Hepatocyte (in vitro differentiated cells): ENCODE measurements at regions not wholly inside any gene's neighbourhood (a gene's known extent, or its start where the extent isn't known, plus 50 kb on each side); places are given as distances from the start of the nearest gene placed in this dataset.

Experiments used
- EZH2 ChIP-seq: fragments of 200-600 bp; sonication (generic); IDR thresholded peaks from 2 replicates; pipeline ENCODE4 v1.6.1; 2016; ENCODE audit warnings: antibody characterized with exemption, mild to moderate bottlenecking, borderline replicate concordance
- EZH2phosphoT487 ChIP-seq: fragments of 200-600 bp; sonication (generic); IDR thresholded peaks from one replicate; pipeline ENCODE4 v1.6.1; 2018; ENCODE audit warnings: antibody characterized with exemption, mild to moderate bottlenecking, low read depth, moderate library complexity; ENCODE audit not compliant: unreplicated experiment, severe bottlenecking
- TF ChIP-seq, protein P1 (sequence below): fragments of 200-600 bp; sonication (generic); IDR thresholded peaks from 2 replicates; pipeline ENCODE4 v1.5.1; 2016; ENCODE audit warnings: antibody characterized with exemption, mild to moderate bottlenecking; ENCODE audit not compliant: poor library complexity

- TF ChIP-seq, protein P1, sequence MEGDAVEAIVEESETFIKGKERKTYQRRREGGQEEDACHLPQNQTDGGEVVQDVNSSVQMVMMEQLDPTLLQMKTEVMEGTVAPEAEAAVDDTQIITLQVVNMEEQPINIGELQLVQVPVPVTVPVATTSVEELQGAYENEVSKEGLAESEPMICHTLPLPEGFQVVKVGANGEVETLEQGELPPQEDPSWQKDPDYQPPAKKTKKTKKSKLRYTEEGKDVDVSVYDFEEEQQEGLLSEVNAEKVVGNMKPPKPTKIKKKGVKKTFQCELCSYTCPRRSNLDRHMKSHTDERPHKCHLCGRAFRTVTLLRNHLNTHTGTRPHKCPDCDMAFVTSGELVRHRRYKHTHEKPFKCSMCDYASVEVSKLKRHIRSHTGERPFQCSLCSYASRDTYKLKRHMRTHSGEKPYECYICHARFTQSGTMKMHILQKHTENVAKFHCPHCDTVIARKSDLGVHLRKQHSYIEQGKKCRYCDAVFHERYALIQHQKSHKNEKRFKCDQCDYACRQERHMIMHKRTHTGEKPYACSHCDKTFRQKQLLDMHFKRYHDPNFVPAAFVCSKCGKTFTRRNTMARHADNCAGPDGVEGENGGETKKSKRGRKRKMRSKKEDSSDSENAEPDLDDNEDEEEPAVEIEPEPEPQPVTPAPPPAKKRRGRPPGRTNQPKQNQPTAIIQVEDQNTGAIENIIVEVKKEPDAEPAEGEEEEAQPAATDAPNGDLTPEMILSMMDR, result no peak
- TF ChIP-seq EZH2 (no peak), EZH2phosphoT487 (no peak)
Observed at GRCh38 chr3:25117005-25117593, 311.0 kb upstream of the RARB start.
